ENCODE measurements at regions not wholly inside any gene's neighbourhood (a gene's known extent, or its start where the extent isn't known, plus 50 kb on each side); places are given as distances from the start of the nearest gene placed in this dataset.

DNA sequence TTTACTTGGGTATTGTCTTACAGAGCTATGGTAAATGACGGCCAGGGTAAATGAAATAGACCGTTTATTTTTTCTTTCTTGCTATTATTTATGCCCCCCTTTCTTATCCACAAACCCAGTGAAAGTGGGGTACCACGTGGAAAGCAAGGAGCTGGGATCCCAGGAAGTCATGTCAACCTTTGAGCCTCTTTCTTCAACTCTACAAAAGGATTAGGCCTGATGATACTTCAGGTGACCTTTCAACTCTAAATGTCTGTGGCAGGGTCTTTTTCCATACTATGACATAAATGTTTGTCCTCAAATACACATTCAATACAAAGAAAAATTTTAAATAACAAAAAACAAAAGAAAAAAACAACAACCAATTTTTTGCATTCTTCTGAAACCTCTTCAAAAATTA lies 291.4 kb downstream of the ADGB start:
- intact Hi-C loops (cut with micrococcal nuclease) = no loop called here
- Mint-ChIP-seq H3K4me1 (peaks cover 0 to 6% (median 0%) of the 10 kb centered on the region in 4 donors), H3K27ac (no peak overlapping the region), H3K27me3 (peaks cover 9 to 10% of the 10 kb centered on the region in 2 donors), H3K9me3 (peaks cover 0 to 1% (median 0%) of the 10 kb centered on the region in 8 donors), H3K36me3 (no peaks in the 10 kb centered on the region), H3K4me3 (no peak overlapping the region)
- POLR2A ChIA-PET (ENCODE audit: partially characterized antibody) = no interaction called here
- Histone ChIP-seq H3K36me3 (ENCODE audit: insufficient read depth, low read length) (no peaks in the 10 kb centered on the region), H3K4me1 (ENCODE audit: insufficient read depth, low read length) (no peaks in the 10 kb centered on the region), H3K27ac (ENCODE audit: low read depth, low read length) (no peak overlapping the region), H3K27me3 (ENCODE audit: insufficient read depth, low read length) (no peaks in the 10 kb centered on the region), H3K4me3 (ENCODE audit: low read length in 2 of 2) (no peak overlapping the region), H3K9me3 (ENCODE audit: control insufficient read depth in 1 of 2, low read length in 2 of 2) (no peaks in the 10 kb centered on the region)
- no peak for DNase-seq
- CTCF ChIA-PET (ENCODE audit: partially characterized antibody) = no interaction called here

DNA sequence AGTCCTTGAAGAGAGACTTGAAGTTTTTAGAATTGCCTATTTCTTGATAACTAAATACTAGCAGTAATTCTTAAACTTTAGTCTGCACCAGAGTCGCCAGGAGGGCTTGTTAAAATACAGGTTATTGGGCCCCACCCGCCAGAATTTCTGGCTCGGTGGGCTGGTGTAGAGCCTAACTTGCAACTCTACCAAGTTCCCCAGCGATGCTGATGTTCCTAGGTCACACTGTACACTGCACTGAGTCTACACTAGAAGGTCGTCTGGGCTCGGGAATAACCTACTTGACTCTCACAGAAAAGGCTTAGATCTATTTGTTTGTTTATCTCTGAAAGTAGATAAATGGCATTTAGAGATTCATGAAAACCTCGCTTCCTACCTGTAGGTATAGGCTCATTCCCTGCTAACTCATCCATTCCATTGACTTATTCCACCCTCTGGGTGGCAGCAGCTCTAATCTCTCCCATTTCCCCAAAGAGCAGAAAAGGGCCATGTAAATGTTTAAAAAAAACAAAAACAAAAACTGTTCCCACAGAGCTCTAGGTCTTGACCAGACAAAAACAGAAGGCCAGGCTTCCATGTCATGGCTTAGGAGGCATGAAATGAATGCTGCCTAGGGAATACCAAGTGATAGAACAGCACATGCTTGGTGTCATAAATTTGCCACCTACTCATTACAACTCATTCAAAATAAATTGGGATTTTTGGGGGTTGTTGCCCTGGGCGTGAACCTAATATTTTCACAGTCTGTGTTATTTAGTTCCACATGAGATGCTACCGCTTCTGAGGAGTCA lies 292.1 kb downstream of the ADGB start:
- no peak for DNase-seq
- Histone ChIP-seq H3K4me3 (ENCODE audit: low read length in 2 of 2) (no peak overlapping the region), H3K36me3 (ENCODE audit: insufficient read depth, low read length) (no peaks in the 10 kb centered on the region), H3K4me1 (ENCODE audit: insufficient read depth, low read length) (no peaks in the 10 kb centered on the region), H3K9me3 (ENCODE audit: control insufficient read depth in 1 of 2, low read length in 2 of 2) (no peaks in the 10 kb centered on the region), H3K27me3 (ENCODE audit: insufficient read depth, low read length) (no peaks in the 10 kb centered on the region), H3K27ac (ENCODE audit: low read depth, low read length) (no peak overlapping the region)
- H3K9me3 Mint-ChIP-seq = peaks cover 0 to 1% (median 0%) of the 10 kb centered on the region in 8 donors
- H3K4me1 Mint-ChIP-seq = peaks cover 0 to 6% (median 0%) of the 10 kb centered on the region in 4 donors
- no peak overlapping the region for H3K27ac Mint-ChIP-seq
- CTCF ChIA-PET (ENCODE audit: partially characterized antibody) = no interaction called here
- no peak overlapping the region for H3K4me3 Mint-ChIP-seq
- POLR2A ChIA-PET (ENCODE audit: partially characterized antibody) = no interaction called here
- H3K36me3 Mint-ChIP-seq = no peaks in the 10 kb centered on the region
- H3K27me3 Mint-ChIP-seq = peaks cover 9 to 13% of the 10 kb centered on the region in 2 donors
- intact Hi-C loops (cut with micrococcal nuclease) = no loop called here

GRCh38 chr6:146891615-146892265 lies 293.0 kb downstream of the ADGB start:
- no peak overlapping the region for H3K27ac ChIP-seq (ENCODE audit: low read depth, low read length)
- H3K4me3 Mint-ChIP-seq = no peak overlapping the region
- no peak overlapping the region for H3K4me3 ChIP-seq (ENCODE audit: low read length in 2 of 2)
- no peaks in the 10 kb centered on the region for H3K27me3 ChIP-seq (ENCODE audit: insufficient read depth, low read length)
- intact Hi-C loops (cut with micrococcal nuclease) = no loop called here
- peaks cover 0 to 6% (median 0%) of the 10 kb centered on the region in 4 donors for H3K4me1 Mint-ChIP-seq
- peaks cover 9 to 16% of the 10 kb centered on the region in 2 donors for H3K27me3 Mint-ChIP-seq
- no peaks in the 10 kb centered on the region for H3K9me3 ChIP-seq (ENCODE audit: control insufficient read depth in 1 of 2, low read length in 2 of 2)
- no peak overlapping the region for H3K27ac Mint-ChIP-seq
- H3K4me1 ChIP-seq (ENCODE audit: insufficient read depth, low read length) = no peaks in the 10 kb centered on the region
- ChIA-PET POLR2A (ENCODE audit: partially characterized antibody) (no interaction called here), CTCF (ENCODE audit: partially characterized antibody) (no interaction called here)
- no peaks in the 10 kb centered on the region for H3K36me3 ChIP-seq (ENCODE audit: insufficient read depth, low read length)
- DNase-seq = no peak
- no peaks in the 10 kb centered on the region for H3K9me3 Mint-ChIP-seq
- H3K36me3 Mint-ChIP-seq = no peaks in the 10 kb centered on the region

DNA sequence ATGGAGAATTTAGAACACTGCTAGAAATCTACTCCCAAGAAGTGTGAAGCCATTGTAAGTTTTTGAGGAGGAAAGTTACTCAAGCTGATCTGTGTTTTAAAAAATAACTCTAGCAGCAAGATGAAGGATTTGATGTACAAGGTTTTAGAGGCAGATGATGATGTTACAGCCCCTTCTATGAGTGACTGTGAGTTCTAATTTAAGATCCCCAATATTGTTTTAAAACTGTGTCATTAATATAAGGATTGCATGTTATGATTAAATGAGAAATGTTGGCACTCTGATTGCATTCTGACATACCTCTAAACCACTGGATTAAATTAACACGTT lies 293.5 kb downstream of the ADGB start:
- ChIA-PET CTCF (ENCODE audit: partially characterized antibody) (interaction anchor here (1.6 kb wide), 1 partner anchor 10 kb away, joined by 7 read pairs; no protein-coding TSS in a partner anchor), POLR2A (ENCODE audit: partially characterized antibody) (no interaction called here)
- Mint-ChIP-seq H3K27ac (no peak overlapping the region), H3K27me3 (peaks cover 9 to 16% of the 10 kb centered on the region in 2 donors), H3K4me1 (peaks cover 0 to 2% (median 0%) of the 10 kb centered on the region in 4 donors), H3K9me3 (no peaks in the 10 kb centered on the region), H3K36me3 (no peaks in the 10 kb centered on the region), H3K4me3 (no peak overlapping the region)
- no peaks in the 10 kb centered on the region for H3K4me1 ChIP-seq (ENCODE audit: insufficient read depth, low read length)
- H3K36me3 ChIP-seq (ENCODE audit: insufficient read depth, low read length) = no peaks in the 10 kb centered on the region
- no peak overlapping the region for H3K4me3 ChIP-seq (ENCODE audit: low read length in 2 of 2)
- DNase-seq = no peak
- H3K27me3 ChIP-seq (ENCODE audit: insufficient read depth, low read length) = no peaks in the 10 kb centered on the region
- H3K27ac ChIP-seq (ENCODE audit: low read depth, low read length) = no peak overlapping the region
- intact Hi-C loops (cut with micrococcal nuclease) = no loop called here
- H3K9me3 ChIP-seq (ENCODE audit: control insufficient read depth in 1 of 2, low read length in 2 of 2) = no peaks in the 10 kb centered on the region

DNA sequence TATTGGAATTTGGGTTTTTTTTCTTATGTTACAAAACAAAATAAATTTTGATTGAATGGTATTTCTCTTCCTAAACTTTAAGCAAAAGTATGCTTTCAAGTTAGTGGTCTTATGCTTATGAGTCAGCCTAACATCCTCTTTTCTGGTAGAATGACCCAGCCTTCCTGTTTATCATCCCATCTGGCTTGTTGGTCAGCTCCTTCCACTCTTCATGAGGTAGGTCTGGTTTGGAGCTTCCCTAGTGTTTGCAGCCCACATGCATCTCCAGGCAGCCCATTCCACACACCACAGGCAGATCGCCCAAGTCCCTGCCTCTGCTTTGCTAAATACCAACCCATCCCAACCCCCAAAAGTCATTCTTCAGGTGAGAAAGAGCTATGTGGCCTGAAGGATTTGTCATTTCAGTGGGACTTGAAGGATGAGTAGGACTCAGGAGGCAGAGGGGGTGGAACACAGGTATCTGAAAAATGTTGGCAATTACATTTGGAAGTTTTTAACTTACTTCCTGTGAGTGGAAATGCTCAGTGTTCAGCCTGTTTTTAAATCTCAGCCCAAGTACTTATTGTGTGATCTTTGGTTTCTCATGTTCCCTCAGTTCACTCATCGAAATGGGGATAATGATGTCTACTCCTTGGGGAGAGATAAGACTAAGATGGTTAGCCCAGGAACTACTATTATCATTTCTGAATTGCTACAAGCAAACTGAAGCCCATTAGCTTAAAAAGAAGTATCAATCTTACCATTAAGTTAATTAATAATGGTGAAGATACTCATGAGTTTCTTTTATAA lies 294.0 kb downstream of the ADGB start:
- Mint-ChIP-seq H3K4me3 (no peak overlapping the region), H3K27me3 (peaks cover 7 to 16% of the 10 kb centered on the region in 2 donors), H3K27ac (no peak overlapping the region), H3K36me3 (no peaks in the 10 kb centered on the region), H3K4me1 (no peaks in the 10 kb centered on the region), H3K9me3 (no peaks in the 10 kb centered on the region)
- ChIA-PET POLR2A (ENCODE audit: partially characterized antibody) (no interaction called here), CTCF (ENCODE audit: partially characterized antibody) (interaction anchor here (1.6 kb wide), 1 partner anchor 9 kb away, joined by 7 read pairs; no protein-coding TSS in a partner anchor)
- H3K4me1 ChIP-seq (ENCODE audit: insufficient read depth, low read length) = no peaks in the 10 kb centered on the region
- no peak overlapping the region for H3K4me3 ChIP-seq (ENCODE audit: low read length in 2 of 2)
- H3K9me3 ChIP-seq (ENCODE audit: control insufficient read depth in 1 of 2, low read length in 2 of 2) = no peaks in the 10 kb centered on the region
- H3K27me3 ChIP-seq (ENCODE audit: insufficient read depth, low read length) = no peaks in the 10 kb centered on the region
- no peaks in the 10 kb centered on the region for H3K36me3 ChIP-seq (ENCODE audit: insufficient read depth, low read length)
- no peak overlapping the region for H3K27ac ChIP-seq (ENCODE audit: low read depth, low read length)
- DNase-seq = no peak
- intact Hi-C loops (cut with micrococcal nuclease) = no loop called here

DNA sequence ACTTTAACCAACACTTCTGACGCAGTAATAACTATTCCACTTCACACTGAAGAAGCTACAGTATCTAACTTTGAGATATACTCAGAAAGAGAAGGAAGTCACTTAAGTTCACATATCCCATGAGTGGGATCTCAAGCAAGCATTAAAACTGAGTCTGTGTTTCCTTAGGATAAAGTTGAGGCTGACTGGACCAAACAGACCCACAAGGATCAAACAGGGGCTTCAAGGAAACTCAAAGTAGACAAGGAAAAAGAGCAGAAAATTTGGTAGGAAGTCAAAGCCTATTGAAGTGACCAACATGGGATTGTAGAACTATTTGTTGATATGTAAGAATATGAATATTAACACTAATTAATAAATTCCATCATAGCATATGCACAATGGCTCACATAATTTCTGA lies 294.9 kb downstream of the ADGB start:
- H3K9me3 Mint-ChIP-seq = no peaks in the 10 kb centered on the region
- no peaks in the 10 kb centered on the region for H3K4me1 ChIP-seq (ENCODE audit: insufficient read depth, low read length)
- intact Hi-C loops (cut with micrococcal nuclease) = no loop called here
- no peak overlapping the region for H3K27ac Mint-ChIP-seq
- DNase-seq = no peak
- H3K36me3 Mint-ChIP-seq = no peaks in the 10 kb centered on the region
- no peaks in the 10 kb centered on the region for H3K36me3 ChIP-seq (ENCODE audit: insufficient read depth, low read length)
- CTCF ChIA-PET (ENCODE audit: partially characterized antibody) = interaction anchor here (1.6 kb wide), 1 partner anchor 9 kb away, joined by 7 read pairs; no protein-coding TSS in a partner anchor
- H3K27me3 ChIP-seq (ENCODE audit: insufficient read depth, low read length) = no peaks in the 10 kb centered on the region
- no peak overlapping the region for H3K4me3 ChIP-seq (ENCODE audit: low read length in 2 of 2)
- POLR2A ChIA-PET (ENCODE audit: partially characterized antibody) = no interaction called here
- H3K27ac ChIP-seq (ENCODE audit: low read depth, low read length) = no peak overlapping the region
- no peak overlapping the region for H3K4me3 Mint-ChIP-seq
- H3K27me3 Mint-ChIP-seq = peaks cover 7 to 16% of the 10 kb centered on the region in 2 donors
- no peaks in the 10 kb centered on the region for H3K9me3 ChIP-seq (ENCODE audit: control insufficient read depth in 1 of 2, low read length in 2 of 2)
- no peaks in the 10 kb centered on the region for H3K4me1 Mint-ChIP-seq

DNA sequence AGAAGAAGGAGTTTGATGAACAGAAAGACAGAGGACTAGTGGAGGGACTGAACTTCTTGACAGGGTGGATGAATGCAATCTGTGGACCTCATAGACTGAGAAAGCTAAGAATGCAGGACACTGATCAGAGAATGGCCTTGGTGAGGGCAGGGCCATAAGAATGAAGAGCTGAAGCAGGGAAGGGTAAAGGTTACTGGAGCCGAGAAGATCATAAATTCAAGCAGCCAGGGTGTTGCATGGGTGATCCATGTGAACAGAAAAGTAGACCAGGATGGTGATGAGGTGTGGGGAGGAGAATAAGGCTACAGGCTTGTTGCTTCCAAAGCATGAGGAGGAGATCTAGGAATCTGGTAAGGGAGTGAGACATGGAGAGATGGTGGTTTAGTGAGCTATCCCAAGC lies 295.9 kb downstream of the ADGB start:
- Mint-ChIP-seq H3K27me3 (peaks cover 9 to 14% of the 10 kb centered on the region in 2 donors), H3K36me3 (no peaks in the 10 kb centered on the region), H3K4me3 (no peak overlapping the region), H3K27ac (no peak overlapping the region), H3K4me1 (no peaks in the 10 kb centered on the region), H3K9me3 (no peaks in the 10 kb centered on the region)
- H3K27me3 ChIP-seq (ENCODE audit: insufficient read depth, low read length) = no peaks in the 10 kb centered on the region
- no peak overlapping the region for H3K27ac ChIP-seq (ENCODE audit: low read depth, low read length)
- intact Hi-C loops (cut with micrococcal nuclease) = no loop called here
- DNase-seq = no peak
- ChIA-PET POLR2A (ENCODE audit: partially characterized antibody) (no interaction called here), CTCF (ENCODE audit: partially characterized antibody) (no interaction called here)
- no peaks in the 10 kb centered on the region for H3K4me1 ChIP-seq (ENCODE audit: insufficient read depth, low read length)
- no peaks in the 10 kb centered on the region for H3K9me3 ChIP-seq (ENCODE audit: control insufficient read depth in 1 of 2, low read length in 2 of 2)
- no peaks in the 10 kb centered on the region for H3K36me3 ChIP-seq (ENCODE audit: insufficient read depth, low read length)
- H3K4me3 ChIP-seq (ENCODE audit: low read length in 2 of 2) = no peak overlapping the region
